GM21717 (cell line): ENCODE measurements at regions not wholly inside any gene's neighbourhood (a gene's known extent, or its start where the extent isn't known, plus 50 kb on each side); places are given as distances from the start of the nearest gene placed in this dataset.

Experiments used
- ATAC-seq: cut with Tn5 transposase; IDR thresholded peaks from one replicate; pipeline ENCODE4 v1.9.1; 2021; ENCODE audit warnings: mild to moderate bottlenecking, moderate library complexity; ENCODE audit not compliant: unreplicated experiment

DNA sequence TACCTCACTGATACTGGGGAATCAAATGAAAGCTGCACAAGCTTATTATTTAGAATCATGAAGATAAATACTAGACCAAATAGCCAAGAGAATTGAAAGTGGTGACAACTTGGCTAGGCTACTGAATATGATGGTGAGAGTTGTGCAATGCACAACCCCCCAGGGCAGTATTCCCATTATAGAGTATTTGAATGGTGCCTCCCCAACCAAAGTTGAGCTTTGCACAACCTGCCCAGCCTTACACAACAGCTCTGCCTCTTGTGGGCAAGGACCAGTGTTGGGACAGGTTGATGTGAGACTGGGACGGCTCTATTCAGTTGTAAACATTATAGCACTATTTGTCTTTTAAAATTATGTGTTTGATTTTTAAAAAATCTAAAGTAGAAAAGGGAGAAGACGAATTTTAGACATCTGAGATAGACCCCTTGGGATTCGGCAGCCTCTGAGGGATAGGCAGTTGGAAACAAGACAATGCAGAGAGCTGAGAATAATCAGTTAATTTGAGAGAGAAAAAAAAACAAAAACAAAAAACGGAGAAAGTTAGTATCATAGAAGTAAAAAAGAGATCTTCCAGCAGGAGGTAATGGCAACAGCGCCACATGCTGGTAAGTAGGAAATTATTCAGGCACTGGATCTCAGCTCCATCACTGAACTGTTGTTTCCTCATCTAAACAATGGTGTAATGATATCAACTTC is 91.0 kb upstream of the KCNA3 start:
- no peak for ATAC-seq

DNA sequence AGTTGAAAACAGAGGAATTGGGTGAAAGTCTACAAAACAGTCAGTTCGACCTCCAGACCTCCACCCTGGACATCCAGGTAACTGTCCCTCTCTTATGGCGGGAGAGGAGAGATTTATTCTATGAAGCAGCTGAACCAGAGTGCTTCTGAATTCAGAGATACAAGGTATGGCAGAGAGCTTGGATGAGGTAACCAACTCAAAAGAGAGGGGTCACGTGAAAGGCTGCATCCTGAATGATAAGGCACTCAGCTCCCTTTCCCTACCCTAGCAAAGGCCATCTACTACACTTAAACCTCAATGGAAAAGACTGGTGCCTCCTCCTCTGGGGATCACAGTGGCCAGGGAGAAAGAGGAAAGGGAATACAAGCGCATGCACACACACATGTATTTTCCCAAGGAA is 88.4 kb upstream of the KCNA3 start:
- no peak for ATAC-seq

DNA sequence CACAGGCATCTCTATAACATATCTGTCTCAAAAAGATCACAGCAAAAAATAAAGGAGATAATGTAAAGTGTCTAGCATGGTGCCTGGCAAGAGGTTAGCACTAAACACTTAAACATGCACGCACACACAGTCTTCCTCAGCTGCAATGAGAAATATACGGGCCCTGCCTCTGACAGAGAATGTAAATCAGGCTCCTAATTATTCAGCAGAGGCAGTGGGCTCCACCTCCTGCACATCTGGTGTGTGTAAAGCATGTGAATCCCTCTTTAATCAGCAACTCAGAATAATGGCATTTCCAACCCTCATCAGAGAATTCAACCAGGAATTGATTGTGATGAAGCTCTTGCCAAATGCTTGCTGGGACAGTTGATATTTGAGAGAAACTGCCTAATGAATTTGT is 85.6 kb upstream of the KCNA3 start:
- no peak for ATAC-seq

DNA sequence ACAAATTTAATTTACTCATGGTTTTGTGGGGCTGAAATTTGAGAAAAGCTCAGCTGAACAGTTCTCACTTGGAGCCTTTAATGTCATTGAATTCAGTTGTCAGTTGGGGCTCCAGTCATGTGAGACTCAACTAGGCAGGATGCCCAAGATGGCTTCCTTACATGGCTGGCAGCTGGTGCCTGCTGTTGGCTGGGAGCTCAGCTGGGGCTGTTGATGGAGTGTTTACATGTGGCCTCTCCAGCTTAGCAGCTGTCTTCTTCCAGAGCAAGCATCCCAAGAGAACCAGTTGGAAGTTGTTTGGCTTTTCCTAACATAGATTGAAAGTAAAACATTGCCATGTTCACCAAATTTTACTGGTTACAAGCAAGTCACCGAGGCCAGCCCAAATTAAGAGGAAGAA is 81.8 kb upstream of the KCNA3 start:
- no peak for ATAC-seq

DNA sequence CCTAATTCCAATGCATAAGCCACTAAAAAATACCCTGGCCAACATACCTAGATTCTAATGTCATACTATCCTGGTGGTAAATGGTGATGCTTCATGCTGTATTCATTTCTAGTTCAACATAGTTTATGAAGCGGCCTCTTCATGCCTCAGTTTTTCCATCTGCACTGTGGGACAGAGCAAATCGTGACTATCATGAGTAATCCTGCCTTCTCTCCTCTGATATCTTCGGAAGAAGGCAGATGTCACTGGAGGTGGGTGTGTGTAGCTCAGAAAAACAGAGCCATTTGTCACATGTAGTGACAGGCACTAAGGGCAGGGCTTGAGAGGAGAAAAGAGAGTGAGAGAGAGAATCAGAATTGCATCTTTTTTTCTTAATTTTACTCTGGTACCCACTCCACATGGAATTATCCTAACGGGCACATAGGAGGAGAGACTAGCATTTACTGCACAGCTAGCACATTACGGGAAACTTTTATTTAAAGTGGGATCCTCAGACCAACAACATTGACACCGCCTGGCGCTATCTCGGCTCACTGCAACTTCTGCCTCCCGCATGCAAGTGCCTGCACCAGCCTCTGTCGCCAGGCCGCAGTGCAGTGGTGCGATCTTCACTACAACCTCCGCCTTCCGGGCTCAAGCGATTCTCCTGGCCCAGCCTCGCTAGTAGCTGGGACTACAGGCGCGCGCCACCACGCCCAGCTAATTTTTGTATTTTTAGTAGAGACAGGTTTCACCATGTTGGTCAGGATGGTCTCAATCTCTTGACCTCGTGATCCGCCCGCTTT is 78.4 kb upstream of the KCNA3 start:
- ATAC-seq: no peak

DNA sequence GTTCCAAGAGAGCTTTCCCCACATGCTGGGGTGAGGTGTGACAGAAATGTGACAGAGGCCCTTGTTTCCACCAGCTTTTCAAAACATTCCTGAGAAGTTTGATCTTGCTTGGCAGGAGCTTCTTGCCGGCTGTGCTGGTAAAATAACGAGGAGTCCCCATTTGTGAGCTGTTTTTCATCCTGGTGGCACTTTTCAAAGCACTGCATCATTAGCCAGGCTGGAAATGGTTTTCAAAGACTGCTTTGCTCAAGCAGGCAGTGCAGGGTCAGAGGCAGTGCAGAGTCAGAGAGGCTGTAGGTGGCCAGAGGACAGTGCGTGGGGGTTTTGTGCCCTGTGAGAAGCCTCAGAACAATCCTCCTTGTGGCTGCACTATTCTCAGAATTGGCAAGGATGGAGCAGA is 75.8 kb upstream of the KCNA3 start:
- ATAC-seq: no peak

DNA sequence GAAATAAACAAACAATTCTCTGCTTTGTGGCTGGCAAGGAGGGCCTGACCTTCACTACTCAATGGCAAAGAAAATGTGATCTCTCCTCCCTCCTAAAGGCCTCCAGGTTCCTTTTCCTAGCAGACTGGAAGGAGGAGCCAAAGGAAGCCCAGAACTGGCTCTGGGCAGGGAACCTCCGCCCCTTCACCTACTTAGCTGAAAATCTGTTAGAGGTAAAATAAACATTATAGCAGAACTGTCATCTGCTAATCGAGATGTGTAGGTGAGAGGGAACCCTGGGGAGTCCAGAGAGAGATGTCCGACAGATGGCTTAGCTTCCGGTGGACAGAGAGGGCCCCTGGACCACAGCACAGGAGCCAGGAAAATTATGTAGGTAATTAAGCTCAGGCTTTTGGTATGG is 75.2 kb upstream of the KCNA3 start:
- no peak for ATAC-seq

DNA sequence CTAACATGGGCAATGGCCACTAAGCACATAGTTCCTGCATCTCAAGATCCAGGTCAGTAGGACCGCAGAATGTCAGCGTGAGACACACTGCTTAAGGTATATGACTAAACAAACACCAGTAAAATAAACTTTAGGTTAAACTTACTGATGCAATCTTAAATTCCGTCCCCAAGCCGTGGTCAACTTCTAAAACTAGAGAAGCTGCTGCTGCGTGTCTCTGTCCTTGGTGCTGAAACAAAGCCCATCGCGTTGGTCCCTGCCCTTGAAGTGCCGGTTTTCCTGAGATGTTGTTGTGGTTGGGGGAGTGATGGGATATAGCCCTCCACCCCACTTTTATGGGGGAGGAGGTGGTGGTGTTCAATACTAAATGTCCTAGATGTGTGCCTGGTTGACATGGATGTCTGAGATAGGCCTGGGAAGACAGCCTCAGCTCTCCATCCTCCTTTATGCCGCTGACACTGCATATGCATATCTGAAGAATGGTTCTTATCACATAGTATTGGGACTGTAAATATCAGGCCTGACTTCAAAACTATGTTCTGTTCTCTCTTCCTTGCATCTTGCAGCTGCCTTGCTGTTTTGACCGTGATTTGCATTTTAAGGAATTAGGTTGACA is 72.0 kb upstream of the KCNA3 start:
- no peak for ATAC-seq

DNA sequence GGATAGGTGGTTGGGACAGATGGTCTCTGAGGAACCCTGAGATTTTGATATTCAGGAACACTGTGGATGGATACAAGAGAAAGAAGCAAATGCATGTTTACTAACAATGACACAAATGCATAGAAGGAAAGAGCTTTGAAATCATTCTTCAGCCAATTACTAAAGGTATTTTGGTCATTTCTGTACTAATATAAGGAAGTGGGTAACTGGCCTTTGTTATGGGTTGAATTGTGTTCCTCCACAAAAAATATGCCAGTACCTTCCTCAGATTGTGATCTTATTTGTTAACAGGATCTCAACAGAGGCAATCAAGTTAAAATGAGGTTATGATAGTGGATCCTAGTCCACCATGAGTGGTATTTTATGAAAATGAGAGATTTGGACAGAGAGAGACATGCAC is 68.7 kb upstream of the KCNA3 start:
- ATAC-seq: no peak

DNA sequence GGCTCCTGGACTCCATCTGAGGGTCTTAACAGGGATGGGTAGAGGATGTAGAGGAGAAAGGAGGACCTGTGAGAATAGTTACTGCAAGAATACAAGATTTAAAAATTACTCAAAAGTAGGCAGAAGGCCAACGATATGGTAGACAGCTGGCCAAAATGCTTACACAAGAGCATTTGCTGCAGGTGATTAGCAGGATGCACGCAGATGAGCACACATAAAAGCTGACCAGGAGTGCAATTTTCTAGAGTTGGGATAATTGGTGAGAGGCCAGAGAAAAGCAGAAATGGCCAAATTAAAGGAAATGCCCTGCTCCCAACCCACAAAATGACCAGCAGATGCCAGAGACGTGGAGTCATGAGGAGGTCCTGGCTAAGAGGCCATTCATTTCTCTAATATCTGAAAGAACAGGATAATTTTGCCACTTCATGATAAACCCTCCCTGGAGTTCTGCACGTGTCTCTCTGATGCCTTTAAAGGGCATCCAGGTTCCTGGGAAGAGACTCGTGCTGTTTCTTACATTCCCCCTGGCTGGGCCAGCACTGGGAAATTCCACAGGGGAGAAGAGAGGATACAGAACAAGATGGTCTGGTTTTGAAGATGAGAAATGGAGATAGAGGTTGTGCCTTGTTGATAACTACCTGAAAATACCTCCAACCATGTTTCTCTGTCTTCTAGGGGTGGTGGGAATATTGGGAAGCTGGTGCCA is 62.3 kb upstream of the KCNA3 start:
- no peak for ATAC-seq

DNA sequence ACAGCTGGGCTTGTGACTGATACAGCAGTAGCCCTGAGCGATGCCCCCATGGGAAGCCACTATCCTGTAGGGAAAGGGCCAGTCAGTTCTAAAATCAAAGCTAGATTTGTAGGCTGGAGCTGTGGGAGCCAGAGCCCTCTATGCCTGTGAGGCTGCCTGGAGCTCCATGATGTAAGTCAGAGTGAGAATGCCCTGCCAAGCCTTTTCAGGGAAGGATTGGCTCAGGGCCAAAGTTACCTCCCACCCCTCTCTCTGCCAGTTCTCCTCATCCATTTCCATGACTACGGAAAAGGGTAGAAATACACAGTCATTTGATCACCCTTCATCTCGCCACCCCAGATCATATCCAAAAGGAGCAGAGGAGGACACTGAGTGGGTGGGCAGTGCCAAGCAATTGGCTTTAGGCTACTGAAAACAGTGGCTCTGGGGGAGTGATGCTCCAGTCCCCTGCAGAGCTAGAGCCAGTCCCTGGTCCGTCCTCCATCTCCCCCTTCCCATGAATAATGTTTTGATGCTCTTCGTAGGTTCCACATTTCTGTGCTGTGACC is 59.5 kb upstream of the KCNA3 start:
- ATAC-seq: no peak

DNA sequence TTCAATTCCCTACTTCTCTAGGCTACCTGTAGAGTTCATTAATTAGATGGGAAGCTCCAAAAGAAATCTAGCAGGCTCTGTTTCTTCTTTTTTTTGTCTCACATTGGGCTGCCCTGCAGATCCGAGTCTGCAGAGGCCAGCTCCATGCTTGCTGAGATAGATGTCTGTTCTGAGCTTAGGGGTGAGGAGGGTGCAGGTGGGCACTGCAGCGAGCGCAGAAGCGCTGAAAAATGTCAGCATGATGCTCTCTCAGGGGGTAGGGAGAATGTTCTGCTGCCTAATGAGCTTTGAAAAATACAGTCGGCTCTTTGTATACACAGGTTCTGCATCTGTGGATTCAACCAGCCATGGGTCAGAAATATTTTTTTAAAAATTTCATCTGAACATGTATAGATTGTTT is 56.8 kb upstream of the KCNA3 start:
- ATAC-seq: no peak

DNA sequence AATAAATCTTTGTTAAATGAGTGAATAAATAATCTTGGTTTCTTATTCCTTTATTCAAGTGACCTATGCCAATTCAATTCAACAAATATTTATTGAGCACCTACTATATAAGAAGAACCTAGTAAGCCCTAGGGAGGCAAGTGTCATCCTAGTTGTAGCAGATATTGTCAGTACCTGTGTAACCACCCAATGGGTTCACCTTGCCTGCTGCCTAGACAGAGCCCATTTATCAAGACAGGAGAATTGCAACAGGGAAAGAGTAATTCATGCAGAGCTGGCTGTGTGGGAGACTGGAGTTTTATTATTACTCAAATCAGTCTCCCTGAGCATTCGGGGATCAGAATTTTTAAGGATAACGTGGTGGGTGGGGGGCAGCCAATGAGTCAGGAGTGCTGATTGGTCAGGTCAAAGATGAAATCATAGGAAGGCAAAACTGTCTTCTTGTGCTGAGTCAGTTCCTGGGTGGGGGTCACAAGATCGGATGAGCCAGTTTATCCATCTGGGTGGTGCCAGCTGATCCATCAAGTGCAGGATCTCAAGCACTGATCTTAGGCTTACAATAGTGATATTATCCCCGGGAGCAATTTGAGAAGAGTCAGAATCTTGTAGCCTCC is 53.8 kb upstream of the KCNA3 start:
- ATAC-seq: no peak

DNA sequence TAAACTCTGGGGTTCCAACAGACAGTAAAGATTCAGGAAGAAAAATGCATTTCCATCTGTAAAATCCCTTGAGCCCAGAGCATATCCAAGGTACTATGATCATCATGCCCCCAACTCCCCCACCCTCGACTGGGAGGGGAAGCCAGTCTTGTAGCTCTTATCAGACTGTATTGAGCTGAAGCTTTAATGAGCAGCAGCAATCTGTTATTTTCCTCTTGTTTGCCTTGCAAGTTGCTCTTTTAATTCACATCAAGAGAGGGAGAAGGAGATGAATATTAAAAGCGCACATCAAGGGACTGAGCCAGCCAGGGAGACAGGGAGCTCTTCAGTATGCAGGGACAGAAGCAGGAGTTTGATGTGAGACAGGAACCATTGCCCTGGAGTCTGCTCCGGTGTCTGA is 52.5 kb upstream of the KCNA3 start:
- ATAC-seq: no peak

DNA sequence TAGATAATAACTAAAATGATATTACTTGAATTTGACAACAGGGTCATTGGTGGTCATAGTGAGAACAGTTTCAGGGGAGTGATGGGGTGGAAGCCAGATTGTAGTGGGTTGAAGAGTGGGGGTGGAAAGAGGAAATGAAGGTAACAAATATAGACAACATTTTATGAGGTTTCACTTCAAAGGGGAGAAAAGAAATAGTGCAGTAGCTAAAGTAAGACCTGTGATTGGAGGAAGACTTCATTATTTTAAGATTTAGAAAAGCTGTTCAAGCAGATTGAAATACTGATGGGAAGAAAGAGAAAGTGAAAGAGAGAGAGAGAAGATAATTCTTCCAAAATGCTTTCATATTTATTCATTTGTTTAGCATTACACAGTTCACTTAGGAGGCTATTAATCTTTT is 52.0 kb upstream of the KCNA3 start:
- ATAC-seq: peak; percentile 70
